ENCODE measurements at regions not wholly inside any gene's neighbourhood (a gene's known extent, or its start where the extent isn't known, plus 50 kb on each side); places are given as distances from the start of the nearest gene placed in this dataset.

DNA sequence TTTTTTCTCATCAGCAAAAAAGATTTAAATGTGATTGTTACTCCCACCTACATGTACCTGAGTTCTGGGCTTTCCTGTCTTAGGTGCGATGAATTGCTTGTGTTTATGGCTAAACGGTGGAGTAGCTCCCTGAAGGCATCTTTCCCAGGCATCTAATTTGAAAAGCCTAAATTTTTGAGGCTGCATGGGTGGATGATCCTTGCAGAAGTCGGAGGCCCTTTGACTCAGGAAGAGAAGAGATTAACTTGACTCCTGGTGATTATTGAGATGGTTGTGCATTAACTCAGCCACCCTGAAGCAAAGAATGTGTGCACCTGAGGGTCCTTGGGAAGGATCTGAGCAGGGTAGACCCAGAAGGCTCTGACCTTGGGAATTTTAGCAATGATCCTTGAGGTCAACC lies 155.6 kb upstream of the SEMA3C start (continued):
- TF ChIP-seq ZNF132 (tag by site-specific recombination; IDR thresholded peaks at IDR 0.05; ENCODE audit: borderline replicate concordance) = no peak
- no peak for TF ChIP-seq OSR2 (tag by site-specific recombination; IDR thresholded peaks at IDR 0.05)
- no peak for TF ChIP-seq ZNF518A (tag by site-specific recombination; conservative IDR thresholded peaks at IDR 0.05; ENCODE audit: low read depth)
- TF ChIP-seq ZNF747 (tag by site-specific recombination; IDR thresholded peaks at IDR 0.05) = no peak

- TF ChIP-seq ZNF76 (tag by site-specific recombination; IDR thresholded peaks at IDR 0.05; ENCODE audit: borderline replicate concordance, low read depth) (no peak), SCRT2 (tag by site-specific recombination; IDR thresholded peaks at IDR 0.05) (0 out of 2 replicates have a peak, but pooled peaks have one; percentile 8)
- Histone ChIP-seq H3K9me3 (ENCODE audit: control insufficient read depth, insufficient read depth, low read depth, low read length) (no peaks in the 10 kb centered on the region; the same call in 1 of the 2 replicates), H3K27ac (ENCODE audit: extremely low read depth, low read depth, low read length) (no peak overlapping the region), H3K4me3 (ENCODE audit: low read depth, low read length) (no peak overlapping the region), H3K4me1 (ENCODE audit: control insufficient read depth, insufficient read depth, low read length) (no peaks in the 10 kb centered on the region), H3K36me3 (ENCODE audit: control insufficient read depth in 2 of 2, insufficient read depth in 1 of 2, low read length in 2 of 2) (no peaks in the 10 kb centered on the region)
- CTCF ChIA-PET = no interaction called here
- POLR2A ChIA-PET = interaction anchor here (1.0 kb wide), 1 partner anchor 155 kb away, joined by 3 read pairs; the partner anchor contains the start of gene SEMA3C
These were observed 155.0 kb upstream of the SEMA3C start for GRCh38 chr7:81073931-81074251.

DNA sequence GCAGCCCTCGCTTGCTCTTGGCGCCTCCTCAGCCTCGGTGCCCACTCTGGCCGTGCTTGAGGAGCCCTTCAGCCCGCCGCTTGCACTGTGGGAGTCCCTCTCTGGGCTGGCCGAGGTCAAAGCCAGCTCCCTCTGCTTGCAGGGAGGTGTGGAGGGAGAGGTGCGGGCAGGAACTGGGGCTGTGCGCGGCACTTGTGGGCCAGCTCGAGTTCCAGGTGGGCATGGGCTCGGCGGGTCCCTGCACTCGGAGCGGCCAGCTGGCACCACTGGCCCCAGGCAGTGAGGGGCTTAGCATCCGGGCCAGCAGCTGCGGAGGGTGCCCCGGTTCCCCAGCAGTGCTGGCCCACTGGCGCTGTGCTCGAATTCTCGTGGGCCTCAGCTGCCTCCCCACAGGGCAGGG lies 152.1 kb upstream of the SEMA3C start:
- ChIA-PET POLR2A (no interaction called here), CTCF (no interaction called here)
- Histone ChIP-seq H3K9me3 (ENCODE audit: control insufficient read depth, insufficient read depth, low read depth, low read length) (no peaks in the 10 kb centered on the region; the same call in 1 of the 2 replicates), H3K4me3 (ENCODE audit: low read depth, low read length) (no peak overlapping the region), H3K4me1 (ENCODE audit: control insufficient read depth, insufficient read depth, low read length) (no peaks in the 10 kb centered on the region), H3K27ac (ENCODE audit: extremely low read depth, low read depth, low read length) (no peak overlapping the region), H3K36me3 (ENCODE audit: control insufficient read depth in 2 of 2, insufficient read depth in 1 of 2, low read length in 2 of 2) (no peaks in the 10 kb centered on the region)
- TF ChIP-seq ZNF530 (tag by site-specific recombination; IDR thresholded peaks at IDR 0.05; ENCODE audit: low read depth) (no peak), ZNF350 (tag by site-specific recombination; IDR thresholded peaks at IDR 0.05) (no peak), ZNF626 (tag by site-specific recombination; IDR thresholded peaks at IDR 0.05) (no peak), ZNF133 (tag by site-specific recombination; IDR thresholded peaks at IDR 0.05) (no peak), ZNF2 (tag by site-specific recombination; IDR thresholded peaks at IDR 0.05) (no peak), ZNF404 (tag by site-specific recombination; IDR thresholded peaks at IDR 0.05) (no peak), ZIC2 (tag by site-specific recombination; IDR thresholded peaks at IDR 0.05) (no peak), ZNF707 (tag by site-specific recombination; IDR thresholded peaks at IDR 0.05) (no peak), ZNF76 (tag by site-specific recombination; IDR thresholded peaks at IDR 0.05; ENCODE audit: borderline replicate concordance, low read depth) (no peak), ZBTB21 (tag by site-specific recombination; IDR thresholded peaks at IDR 0.05) (no peak), ZNF623 (tag by site-specific recombination; IDR thresholded peaks at IDR 0.05) (no peak), ZNF140 (tag by site-specific recombination; IDR thresholded peaks at IDR 0.05) (no peak), ZNF354C (tag by site-specific recombination; IDR thresholded peaks at IDR 0.05; ENCODE audit: borderline replicate concordance, low read depth) (no peak), ZNF785 (tag by site-specific recombination; IDR thresholded peaks at IDR 0.05) (no peak), ZFP37 (tag by site-specific recombination; IDR thresholded peaks at IDR 0.05) (no peak)
- TF ChIP-seq, protein P1, sequence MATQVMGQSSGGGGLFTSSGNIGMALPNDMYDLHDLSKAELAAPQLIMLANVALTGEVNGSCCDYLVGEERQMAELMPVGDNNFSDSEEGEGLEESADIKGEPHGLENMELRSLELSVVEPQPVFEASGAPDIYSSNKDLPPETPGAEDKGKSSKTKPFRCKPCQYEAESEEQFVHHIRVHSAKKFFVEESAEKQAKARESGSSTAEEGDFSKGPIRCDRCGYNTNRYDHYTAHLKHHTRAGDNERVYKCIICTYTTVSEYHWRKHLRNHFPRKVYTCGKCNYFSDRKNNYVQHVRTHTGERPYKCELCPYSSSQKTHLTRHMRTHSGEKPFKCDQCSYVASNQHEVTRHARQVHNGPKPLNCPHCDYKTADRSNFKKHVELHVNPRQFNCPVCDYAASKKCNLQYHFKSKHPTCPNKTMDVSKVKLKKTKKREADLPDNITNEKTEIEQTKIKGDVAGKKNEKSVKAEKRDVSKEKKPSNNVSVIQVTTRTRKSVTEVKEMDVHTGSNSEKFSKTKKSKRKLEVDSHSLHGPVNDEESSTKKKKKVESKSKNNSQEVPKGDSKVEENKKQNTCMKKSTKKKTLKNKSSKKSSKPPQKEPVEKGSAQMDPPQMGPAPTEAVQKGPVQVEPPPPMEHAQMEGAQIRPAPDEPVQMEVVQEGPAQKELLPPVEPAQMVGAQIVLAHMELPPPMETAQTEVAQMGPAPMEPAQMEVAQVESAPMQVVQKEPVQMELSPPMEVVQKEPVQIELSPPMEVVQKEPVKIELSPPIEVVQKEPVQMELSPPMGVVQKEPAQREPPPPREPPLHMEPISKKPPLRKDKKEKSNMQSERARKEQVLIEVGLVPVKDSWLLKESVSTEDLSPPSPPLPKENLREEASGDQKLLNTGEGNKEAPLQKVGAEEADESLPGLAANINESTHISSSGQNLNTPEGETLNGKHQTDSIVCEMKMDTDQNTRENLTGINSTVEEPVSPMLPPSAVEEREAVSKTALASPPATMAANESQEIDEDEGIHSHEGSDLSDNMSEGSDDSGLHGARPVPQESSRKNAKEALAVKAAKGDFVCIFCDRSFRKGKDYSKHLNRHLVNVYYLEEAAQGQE (tag by site-specific recombination; IDR thresholded peaks at IDR 0.05) = no peak
- TF ChIP-seq, protein P2, sequence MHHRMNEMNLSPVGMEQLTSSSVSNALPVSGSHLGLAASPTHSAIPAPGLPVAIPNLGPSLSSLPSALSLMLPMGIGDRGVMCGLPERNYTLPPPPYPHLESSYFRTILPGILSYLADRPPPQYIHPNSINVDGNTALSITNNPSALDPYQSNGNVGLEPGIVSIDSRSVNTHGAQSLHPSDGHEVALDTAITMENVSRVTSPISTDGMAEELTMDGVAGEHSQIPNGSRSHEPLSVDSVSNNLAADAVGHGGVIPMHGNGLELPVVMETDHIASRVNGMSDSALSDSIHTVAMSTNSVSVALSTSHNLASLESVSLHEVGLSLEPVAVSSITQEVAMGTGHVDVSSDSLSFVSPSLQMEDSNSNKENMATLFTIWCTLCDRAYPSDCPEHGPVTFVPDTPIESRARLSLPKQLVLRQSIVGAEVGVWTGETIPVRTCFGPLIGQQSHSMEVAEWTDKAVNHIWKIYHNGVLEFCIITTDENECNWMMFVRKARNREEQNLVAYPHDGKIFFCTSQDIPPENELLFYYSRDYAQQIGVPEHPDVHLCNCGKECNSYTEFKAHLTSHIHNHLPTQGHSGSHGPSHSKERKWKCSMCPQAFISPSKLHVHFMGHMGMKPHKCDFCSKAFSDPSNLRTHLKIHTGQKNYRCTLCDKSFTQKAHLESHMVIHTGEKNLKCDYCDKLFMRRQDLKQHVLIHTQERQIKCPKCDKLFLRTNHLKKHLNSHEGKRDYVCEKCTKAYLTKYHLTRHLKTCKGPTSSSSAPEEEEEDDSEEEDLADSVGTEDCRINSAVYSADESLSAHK (tag by site-specific recombination; IDR thresholded peaks at IDR 0.05) = no peak
